Smooth muscle cell of the brain vasculature (primary cell): ENCODE measurements at regions not wholly inside any gene's neighbourhood (a gene's known extent, or its start where the extent isn't known, plus 50 kb on each side); places are given as distances from the start of the nearest gene placed in this dataset.

Source experiments
- DNase-seq: peaks from one replicate; pipeline ENCODE4 v3.0.0-alpha.2; 2012; ENCODE audit warnings: low read depth, low spot score

DNA sequence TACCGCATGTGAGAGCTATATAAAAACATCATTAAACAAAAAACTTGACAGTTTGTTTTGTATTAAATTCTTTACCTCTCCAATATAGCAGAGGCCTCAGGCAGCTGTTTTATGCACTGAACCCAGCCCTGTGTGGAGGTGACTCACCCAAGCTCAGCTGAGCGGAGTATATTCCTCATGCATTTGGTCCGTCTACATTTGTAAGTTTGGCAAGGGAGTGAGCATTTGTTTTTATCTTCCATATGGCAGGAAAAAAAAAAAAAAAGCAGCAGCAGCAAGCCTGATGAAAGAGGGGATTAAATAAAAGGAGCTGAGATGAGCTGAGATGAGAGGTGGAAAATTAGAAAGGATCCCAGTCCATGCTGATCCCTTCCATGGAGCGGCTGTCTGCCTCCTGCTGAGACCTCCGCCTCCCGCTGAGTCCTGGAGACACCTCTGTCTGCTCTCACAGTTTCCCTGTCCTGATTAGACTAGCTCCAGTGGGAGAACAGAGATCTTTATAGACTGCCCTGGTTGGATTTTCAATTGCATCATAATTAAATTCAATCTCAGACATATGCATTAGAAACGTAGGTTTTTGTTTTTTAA is 112.0 kb upstream of the CTNND2 start:
- no peak for DNase-seq

DNA sequence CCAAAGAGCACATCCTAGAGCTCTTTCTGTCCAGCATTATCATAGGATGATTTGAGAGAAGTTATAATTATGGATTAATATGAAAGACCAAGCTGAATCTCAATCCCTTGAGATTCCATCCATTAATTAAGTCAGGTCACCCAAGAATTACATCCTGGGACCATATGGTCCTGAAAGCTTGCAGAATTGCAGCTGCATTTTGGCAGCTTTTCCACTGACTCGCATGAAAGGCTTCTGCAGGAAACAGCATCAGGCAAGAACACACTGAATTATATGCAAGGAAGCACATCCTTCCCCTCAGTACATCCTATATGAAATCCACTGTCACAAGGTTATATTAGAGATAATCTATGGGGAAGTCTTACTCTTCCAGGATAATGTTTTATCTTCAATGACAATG is 109.1 kb upstream of the CTNND2 start:
- no peak for DNase-seq

DNA sequence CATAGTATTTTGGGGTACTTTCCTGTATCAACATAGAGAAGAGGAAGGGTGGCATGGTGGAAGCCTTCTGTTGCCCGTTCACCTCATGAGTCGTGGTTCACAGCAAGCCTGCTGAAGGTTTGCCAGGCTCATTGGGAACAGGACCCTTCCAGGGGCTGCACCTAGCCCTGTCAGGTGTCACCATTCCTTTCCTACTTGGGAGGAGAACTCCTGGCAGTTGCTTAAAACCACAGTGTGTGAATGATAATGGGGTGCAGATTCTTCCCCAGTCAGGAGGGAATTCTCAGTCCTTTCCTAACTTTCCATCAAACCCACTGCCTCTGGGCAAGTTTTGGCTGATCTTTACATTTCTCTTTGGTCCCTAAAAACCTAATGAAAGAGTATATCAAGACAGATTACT is 99.4 kb upstream of the CTNND2 start:
- no peak for DNase-seq

DNA sequence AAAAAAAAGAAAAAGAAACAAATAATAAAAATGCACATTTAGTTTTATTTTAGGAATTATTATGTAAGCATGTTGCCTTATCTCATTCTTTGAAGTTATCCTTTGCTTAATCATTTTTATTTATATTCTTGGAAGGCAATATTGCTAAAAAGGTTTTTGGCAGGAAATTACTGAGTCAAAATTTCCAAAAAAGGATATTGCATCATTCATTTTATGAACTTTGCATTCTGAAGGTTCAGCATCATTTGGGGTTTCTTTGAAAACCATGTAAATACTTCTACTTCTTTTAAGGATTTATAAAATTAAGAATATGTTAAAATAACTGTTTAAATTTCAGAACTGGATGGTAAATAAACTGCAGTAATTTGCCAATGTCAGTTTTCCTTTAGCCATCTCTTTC is 94.2 kb upstream of the CTNND2 start:
- no peak for DNase-seq

DNA sequence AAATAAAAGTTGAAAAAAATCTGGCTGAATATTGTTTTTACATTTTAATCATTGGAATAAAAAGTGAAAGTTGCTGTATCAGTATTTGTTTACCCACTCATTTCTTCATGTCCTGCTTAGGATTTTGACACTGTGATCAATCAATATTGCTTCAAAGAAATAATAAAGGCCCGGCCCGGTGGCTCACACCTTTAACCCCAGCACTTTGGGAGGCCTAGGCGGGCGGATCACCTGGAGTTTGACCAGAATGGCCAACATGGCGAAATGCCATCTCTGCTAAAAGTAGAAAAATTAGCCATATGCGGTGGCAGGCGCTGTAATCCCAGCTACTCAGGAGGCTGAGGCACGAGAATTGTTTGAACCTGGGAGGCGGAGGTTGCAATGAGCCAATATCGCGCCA is 93.7 kb upstream of the CTNND2 start:
- no peak for DNase-seq

DNA sequence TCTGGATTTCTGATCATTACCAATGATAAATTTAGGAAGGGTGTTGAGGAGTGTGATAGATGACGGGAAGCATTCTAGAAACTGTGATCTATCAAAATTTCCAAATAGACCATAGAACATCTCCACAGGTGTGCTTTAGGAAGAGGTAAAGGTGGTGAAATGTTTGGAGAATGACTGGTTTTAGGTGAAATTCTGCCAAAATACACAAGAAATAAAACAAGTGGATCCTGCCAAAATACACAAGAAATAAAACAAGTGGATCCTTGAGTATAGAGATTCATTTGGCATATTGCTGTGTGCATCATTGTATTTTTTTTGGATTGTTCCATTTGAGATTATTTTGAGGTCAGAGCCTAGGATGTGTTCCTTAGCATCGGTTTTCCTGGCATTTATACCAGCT is 88.3 kb upstream of the CTNND2 start:
- no peak for DNase-seq

DNA sequence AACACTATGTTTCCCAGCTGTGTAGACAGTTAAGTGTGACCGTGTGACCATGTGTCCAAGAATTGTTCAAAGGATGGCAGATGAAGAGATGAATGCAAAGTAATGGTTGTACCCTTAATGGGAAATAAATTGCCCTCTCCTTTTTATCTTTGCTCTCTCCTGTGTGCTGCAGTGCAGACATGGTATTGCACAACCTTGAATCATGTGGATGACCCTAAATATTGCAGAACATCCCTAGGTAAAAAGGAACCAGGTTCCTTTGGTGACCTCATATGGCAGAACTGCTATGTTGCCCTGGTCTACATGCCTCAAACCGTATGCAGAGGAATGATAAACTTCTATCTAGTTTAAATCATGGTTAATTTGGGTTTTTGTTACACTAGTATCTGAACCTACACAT is 81.7 kb upstream of the CTNND2 start:
- DNase-seq = no peak

DNA sequence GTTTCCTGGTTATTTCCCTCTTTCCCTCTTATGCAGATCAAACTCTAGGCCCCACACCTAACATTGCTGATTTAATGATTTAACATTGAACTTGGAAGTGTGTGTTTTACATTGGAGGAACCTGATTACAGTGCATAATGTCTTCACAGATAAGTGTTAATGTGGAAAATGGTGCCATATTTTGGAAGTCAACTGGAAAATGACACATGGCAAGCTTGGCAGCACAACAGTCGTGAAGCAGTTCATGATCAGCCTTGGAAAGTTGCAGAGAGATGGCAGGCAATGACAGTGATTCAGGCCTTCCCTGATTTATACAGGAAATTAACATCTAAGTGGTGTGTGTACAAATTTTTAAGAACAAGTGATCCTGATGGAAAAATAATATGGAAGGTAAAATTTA is 80.0 kb upstream of the CTNND2 start:
- no peak for DNase-seq

DNA sequence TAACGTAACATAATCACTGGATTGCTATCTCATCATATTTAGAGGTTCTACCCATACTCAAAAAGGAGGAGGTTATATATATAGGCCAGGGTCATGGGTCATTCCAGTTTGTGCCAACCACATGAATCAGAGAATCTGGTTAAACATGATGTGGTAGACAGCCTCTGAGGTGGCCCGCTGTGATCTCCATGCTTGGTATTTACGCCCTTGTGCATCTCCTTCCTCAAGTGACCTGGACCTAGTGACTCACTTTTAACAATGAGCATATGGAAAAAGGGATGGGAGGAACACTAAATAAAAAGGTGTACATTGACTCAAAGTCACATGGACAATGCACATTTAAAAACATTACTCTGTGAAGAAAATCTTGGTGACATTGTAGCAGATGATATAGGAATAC is 77.7 kb upstream of the CTNND2 start:
- DNase-seq = no peak

DNA sequence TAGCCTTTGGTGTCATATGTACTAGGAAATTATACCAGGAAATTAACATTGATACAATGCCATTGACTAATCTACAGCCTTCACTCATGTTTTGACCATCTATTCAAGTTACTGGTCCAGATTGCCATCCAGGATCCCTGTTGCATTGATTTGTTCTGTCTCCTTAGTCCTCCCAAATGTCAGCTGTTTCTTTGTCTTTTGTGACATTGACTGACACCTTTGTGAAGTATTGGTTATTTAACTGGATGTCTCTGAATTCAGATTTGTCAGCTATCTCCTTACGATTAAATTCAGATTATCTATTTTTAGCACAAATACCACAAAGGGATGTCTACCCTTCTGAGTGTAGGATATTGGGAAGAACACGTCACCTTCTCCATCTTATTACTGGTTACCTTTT is 73.7 kb upstream of the CTNND2 start:
- no peak for DNase-seq

DNA sequence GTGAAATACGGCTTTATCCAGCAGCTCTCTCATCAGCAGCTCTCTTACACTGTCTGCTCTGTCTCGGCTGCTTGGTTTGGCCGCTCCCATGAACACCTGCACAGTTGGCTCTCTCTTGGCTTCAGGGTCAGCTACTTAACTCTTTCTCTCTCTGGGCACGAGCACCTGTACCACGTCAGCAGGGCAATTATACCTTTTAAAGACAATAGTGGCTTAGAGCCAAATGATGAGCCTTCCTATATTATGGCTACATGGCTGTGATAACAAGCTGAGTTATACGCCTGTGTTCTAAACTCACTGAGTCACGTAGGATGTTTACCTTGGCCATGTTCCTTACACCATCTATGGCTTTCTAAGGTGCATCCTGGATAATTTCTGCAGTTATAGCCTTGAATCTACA is 69.2 kb upstream of the CTNND2 start:
- no peak for DNase-seq

DNA sequence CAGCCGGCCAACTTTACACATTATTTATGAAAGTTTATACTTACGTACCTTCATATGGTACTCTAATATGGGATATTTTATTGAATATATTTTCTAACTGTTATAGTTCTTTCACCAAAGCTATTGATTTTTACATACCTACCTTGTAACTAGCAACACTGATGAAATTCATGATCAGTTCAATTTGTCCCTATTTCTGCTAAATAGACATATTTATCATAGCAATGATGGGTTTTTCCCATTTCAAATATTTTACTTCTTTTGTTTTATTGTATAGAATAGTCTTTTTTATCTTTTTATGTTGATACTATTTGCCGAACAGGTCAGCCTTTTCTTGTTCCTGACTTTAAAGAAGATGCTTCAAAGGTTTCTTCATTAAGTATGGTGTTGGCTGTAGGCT is 59.0 kb upstream of the CTNND2 start:
- no peak for DNase-seq

DNA sequence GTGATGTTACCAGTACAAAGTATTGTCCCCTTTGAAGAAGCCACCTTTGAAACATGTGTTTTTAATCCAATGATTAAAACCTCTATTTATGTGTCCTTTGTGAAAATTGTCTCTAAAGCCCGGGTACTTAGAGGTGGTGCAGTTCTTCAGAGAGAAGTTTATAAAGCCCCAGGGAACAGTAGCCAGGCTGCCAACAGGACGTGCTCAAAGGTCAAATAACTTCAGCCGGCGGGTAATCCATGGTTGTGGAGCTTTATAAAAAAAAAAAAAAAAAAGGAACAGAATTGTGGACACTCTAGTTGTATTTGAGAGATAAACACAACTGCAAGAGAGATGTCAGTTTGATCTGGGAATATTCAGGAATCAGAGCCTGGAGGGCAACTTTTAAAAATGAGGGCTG is 57.9 kb upstream of the CTNND2 start:
- DNase-seq = no peak

DNA sequence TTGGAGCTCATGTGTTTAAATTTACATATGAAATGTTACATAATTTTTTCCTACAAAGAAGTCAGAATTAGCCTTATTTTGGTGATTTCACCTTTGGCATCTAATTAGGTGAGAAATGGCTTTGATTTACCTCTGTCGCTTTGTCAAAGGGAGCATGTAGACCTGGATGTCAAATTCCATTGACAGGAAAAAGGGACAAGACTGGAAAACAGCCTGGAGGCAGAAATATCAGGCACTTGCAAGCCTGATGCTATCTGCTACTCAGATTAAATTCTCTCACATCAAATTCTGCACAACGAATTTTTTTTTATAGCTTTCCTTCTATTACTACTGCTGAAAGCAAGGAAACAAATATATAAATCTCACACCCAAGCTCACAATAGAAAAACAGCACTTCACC is 54.1 kb upstream of the CTNND2 start:
- no peak for DNase-seq

DNA sequence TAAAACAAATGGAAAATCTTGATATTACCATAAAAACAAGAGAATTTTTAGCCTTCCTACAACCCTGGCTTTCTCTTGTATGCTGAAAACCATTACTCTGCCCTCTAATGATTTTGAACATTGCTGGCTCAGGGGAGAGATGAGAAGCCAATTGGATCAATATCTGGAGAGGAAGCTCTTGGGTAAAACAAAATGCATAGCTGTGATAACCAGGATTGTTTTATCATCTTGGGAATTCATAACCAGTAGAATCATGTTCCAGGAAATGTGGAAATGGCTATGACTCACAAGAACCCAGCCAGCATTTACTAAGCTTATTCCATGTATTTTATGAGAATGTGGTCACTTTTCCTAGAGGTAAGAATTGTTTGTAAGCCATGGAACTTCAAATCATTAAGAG is 51.1 kb upstream of the CTNND2 start:
- no peak for DNase-seq
